A549 (cell line): ENCODE measurements at regions not wholly inside any gene's neighbourhood (a gene's known extent, or its start where the extent isn't known, plus 50 kb on each side); places are given as distances from the start of the nearest gene placed in this dataset.

Experiments
- CBX2 ChIP-seq: fragments of 200-600 bp; sonication (generic); IDR thresholded peaks from 2 replicates; pipeline ENCODE4 v1.6.1; 2016; ENCODE audit warnings: low read depth, mild to moderate bottlenecking, borderline replicate concordance
- CTCF ChIP-seq: fragments of >200 bp; sonication (Bioruptor Twin); formaldehyde crosslinking; IDR thresholded peaks from 3 replicates; pipeline ENCODE4 v1.5.1; 2016
- JUN ChIP-seq, 2 experiments: fragments of >200 bp; sonication (Bioruptor Twin); formaldehyde crosslinking; IDR thresholded peaks; 2 replicates in 1 of 2; 3 replicates in 1 of 2; pipeline ENCODE4 v1.6.1; 2016 to 2017
- PBX3 ChIP-seq: IDR thresholded peaks from 2 replicates; pipeline ENCODE4 v1.6.1; 2012
- POLR2A ChIP-seq: IDR thresholded peaks from 2 replicates; pipeline ENCODE4 v1.6.1; 2012; ENCODE audit warnings: mild to moderate bottlenecking, low read length
- SREBF2 ChIP-seq: fragments of 450-650 bp; IDR thresholded peaks from 2 replicates; pipeline ENCODE4 v1.6.1; 2014; ENCODE audit warnings: mild to moderate bottlenecking, moderate library complexity

GRCh38 chr6:97406633-97407032 lies 123.6 kb upstream of the MMS22L start:
- TF ChIP-seq PBX3 (no peak), SREBF2 (no peak), JUN (IDR thresholded peaks at IDR 0.05) (no peak), CTCF (no peak), POLR2A (no peak), CBX2 (no peak)
